Stimulated activated CD8-positive, alpha-beta memory T cell treated with anti-CD3 and anti-CD28 coated beads, Interleukin-2, amount 100 ng/mL, for 1 hour (primary cell): ENCODE measurements at regions not wholly inside any gene's neighbourhood (a gene's known extent, or its start where the extent isn't known, plus 50 kb on each side); places are given as distances from the start of the nearest gene placed in this dataset.

Experiments
- DNase-seq, 2 donors: peaks; one replicate each; pipeline ENCODE4 v3.0.0-alpha.2; 2020; ENCODE audit warnings: low read depth in 2 of 2

- no peak for DNase-seq
These were observed 91.1 kb downstream of the LINGO1 start for GRCh38 chr15:77541421-77542181.

GRCh38 chr15:77540312-77541060 is 92.2 kb downstream of the LINGO1 start:
- DNase-seq = no peak

- no peak for DNase-seq
These were observed 93.8 kb downstream of the LINGO1 start for GRCh38 chr15:77538793-77539497.

GRCh38 chr15:77538027-77538451 is 94.7 kb downstream of the LINGO1 start:
- DNase-seq = no peak

- no peak for DNase-seq
These were observed 95.7 kb downstream of the LINGO1 start for GRCh38 chr15:77537006-77537405.

GRCh38 chr15:77535845-77536244 is 96.9 kb downstream of the LINGO1 start:
- no peak for DNase-seq
